Heart right ventricle (tissue), 16 donors: ENCODE measurements at regions not wholly inside any gene's neighbourhood (a gene's known extent, or its start where the extent isn't known, plus 50 kb on each side); places are given as distances from the start of the nearest gene placed in this dataset.

ENCODE experiments used
- ATAC-seq, 8 donors: fragments of 200-7000 bp; cut with Tn5 transposase; one replicate each; pipeline ENCODE4 v1.9.1; 2020; ENCODE audit warnings: mild to moderate bottlenecking in 8 of 8, moderate library complexity in 8 of 8, moderate number of reproducible peaks in 1 of 8
- DNase-seq, 2 donors: peaks; one replicate each; pipeline ENCODE4 v3.0.0-alpha.2; 2020
- H3K27ac ChIP-seq, 10 donors: fragments of 200-600 bp; sonication (generic) in 2 of 10; one replicate each; pipeline versions ENCODE4 v1.5.0 to v1.8.0; 2020 to 2022; ENCODE audit warnings: mild to moderate bottlenecking in 3 of 10
- H3K27me3 ChIP-seq, 7 donors: fragments of 200-600 bp; one replicate each; pipeline ENCODE4 v1.8.0; 2021 to 2022; ENCODE audit warnings: mild to moderate bottlenecking in 2 of 7
- H3K36me3 ChIP-seq, 9 donors: fragments of 200-600 bp; sonication (generic) in 1 of 9; one replicate each; pipeline versions ENCODE4 v1.5.0 to v1.8.0; 2020 to 2022; ENCODE audit warnings: mild to moderate bottlenecking in 2 of 9
- H3K4me1 ChIP-seq, 9 donors: fragments of 200-600 bp; sonication (generic) in 1 of 9; one replicate each; pipeline versions ENCODE4 v1.5.0 to v1.8.0; 2020 to 2022; ENCODE audit warnings: mild to moderate bottlenecking in 4 of 9
- H3K4me3 ChIP-seq, 10 donors: fragments of 200-600 bp; sonication (generic) in 2 of 10; one replicate each; pipeline versions ENCODE4 v1.5.0 to v1.8.0; 2020 to 2022; ENCODE audit warnings: mild to moderate bottlenecking in 7 of 10, moderate library complexity in 2 of 10
- H3K9me3 ChIP-seq, 11 donors: fragments of 200-600 bp in 10 of 11; sonication (generic) in 2 of 11; one replicate each; pipeline versions ENCODE4 v1.5.0 to v1.8.0; 2013 to 2022; ENCODE audit warnings: mild to moderate bottlenecking in 2 of 11, control low read depth in 1 of 11, moderate library complexity in 1 of 11
- WGBS, 2 donors: extraction: QIAGEN DNeasy Blood & Tissue Kit; methylation state at CpG; one replicate each; pipeline ENCODE4 v1.1.7; 2013; ENCODE audit warnings: inconsistent platforms in 1 of 2; 5-methylcytosine and 5-hydroxymethylcytosine counted together
- intact Hi-C, 10 donors: fragments of 100-400 bp; cut with DNase I; formaldehyde crosslinking; loops; one replicate each; pipeline versions ENCODE4 v1.11.1 to v1.14.2; 2022
- TF ChIP-seq, protein P1 (sequence below), 9 donors: fragments of 200-600 bp; sonication (generic) in 2 of 9; IDR thresholded peaks; one replicate each; pipeline versions ENCODE4 v1.5.0 to v1.8.0; 2021 to 2022; ENCODE audit warnings: antibody characterized with exemption in 9 of 9, mild to moderate bottlenecking in 5 of 9, moderate library complexity in 1 of 9
- donor health status: Arrhythmogenic right ventricular cardiomyopathy.
- donor health status: ischemic (EF 13 %, LVEDD 7.1; RV severe dilation, severe dysfunction).
- donor health status: healthy with polysubstance abuse.
- donor health status: DM: no; HTN: yes; CAD: no.
- donor health status: DM: no; HTN: no; CAD: no.
- donor health status: ischemic (EF 25% LVEDD 6.9; RV normal size, moderate dysfunction).
- donor health status: ischemic (EF 25% LVEDD 5.7; RV mildly dilated, moderate dysfunction).
- donor health status: healthy.
- donor health status: DM: yes; HTN: yes; CAD: no.
- donor health status: Ischemic cardiomyopathy.
- donor health status: ischemic (EF 35%, LVEDD 5.7; RV mildly dilated, moderate dysfunction).
- donor health status: nonischemic (EF 11% LVEDD 7.7; RV severe dilation, severe dysfunction).
- donor health status: DM: yes; HTN: yes; CAD: no.
- donor health status: PGD.
- donor health status: ischemic (EF 29% LVEDD 5.4; RV normal size, mild dysfunction).
- donor health status: nonischemic (EF 23%, LVEDD 6.1; RV moderate dilation, normal function).

DNA sequence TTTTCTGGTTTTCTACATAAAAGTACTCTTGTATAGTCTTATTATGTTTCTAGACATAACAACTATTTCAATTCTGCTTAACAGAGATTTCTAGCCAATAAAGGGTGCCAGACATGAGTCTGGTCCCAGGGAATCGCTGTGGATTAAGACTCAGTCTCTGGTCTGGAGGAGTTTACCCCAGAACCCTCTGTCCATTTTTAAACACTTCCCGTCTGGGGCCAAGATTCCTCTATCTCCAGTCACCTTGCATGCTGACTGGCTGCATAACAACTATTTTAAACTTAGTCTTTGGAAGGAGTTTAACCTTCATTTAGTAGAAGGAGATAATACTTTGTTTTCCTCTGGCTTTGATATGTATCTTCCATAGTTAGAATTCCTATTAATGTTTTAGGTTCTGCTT is 163.1 kb upstream of the IFNG-AS1 start:
- H3K36me3 ChIP-seq = no peaks in the 10 kb centered on the region
- peaks cover 0 to 31% (median 19%) of the 10 kb centered on the region in 9 donors for H3K4me1 ChIP-seq
- H3K4me3 ChIP-seq = no peak overlapping the region
- intact Hi-C loops = loop anchor here in 1 of 10 donors (10.0 kb wide), 1 partner anchor 171 kb away; no protein-coding TSS in a partner anchor
- peak overlapping the region in 6 of 10 donors; percentile 18 to 89 (median 82) for H3K27ac ChIP-seq
- H3K27me3 ChIP-seq = no peaks in the 10 kb centered on the region
- no peak for DNase-seq
- H3K9me3 ChIP-seq = no peaks in the 10 kb centered on the region
- 47 to 53% methylated on average over 2 of the region's 2 CpGs for WGBS, 2 donors
- TF ChIP-seq, protein P1, sequence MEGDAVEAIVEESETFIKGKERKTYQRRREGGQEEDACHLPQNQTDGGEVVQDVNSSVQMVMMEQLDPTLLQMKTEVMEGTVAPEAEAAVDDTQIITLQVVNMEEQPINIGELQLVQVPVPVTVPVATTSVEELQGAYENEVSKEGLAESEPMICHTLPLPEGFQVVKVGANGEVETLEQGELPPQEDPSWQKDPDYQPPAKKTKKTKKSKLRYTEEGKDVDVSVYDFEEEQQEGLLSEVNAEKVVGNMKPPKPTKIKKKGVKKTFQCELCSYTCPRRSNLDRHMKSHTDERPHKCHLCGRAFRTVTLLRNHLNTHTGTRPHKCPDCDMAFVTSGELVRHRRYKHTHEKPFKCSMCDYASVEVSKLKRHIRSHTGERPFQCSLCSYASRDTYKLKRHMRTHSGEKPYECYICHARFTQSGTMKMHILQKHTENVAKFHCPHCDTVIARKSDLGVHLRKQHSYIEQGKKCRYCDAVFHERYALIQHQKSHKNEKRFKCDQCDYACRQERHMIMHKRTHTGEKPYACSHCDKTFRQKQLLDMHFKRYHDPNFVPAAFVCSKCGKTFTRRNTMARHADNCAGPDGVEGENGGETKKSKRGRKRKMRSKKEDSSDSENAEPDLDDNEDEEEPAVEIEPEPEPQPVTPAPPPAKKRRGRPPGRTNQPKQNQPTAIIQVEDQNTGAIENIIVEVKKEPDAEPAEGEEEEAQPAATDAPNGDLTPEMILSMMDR (IDR thresholded peaks at IDR 0.05) = no peak
- peak in 1 of 8 donors; percentile 29 for ATAC-seq

DNA sequence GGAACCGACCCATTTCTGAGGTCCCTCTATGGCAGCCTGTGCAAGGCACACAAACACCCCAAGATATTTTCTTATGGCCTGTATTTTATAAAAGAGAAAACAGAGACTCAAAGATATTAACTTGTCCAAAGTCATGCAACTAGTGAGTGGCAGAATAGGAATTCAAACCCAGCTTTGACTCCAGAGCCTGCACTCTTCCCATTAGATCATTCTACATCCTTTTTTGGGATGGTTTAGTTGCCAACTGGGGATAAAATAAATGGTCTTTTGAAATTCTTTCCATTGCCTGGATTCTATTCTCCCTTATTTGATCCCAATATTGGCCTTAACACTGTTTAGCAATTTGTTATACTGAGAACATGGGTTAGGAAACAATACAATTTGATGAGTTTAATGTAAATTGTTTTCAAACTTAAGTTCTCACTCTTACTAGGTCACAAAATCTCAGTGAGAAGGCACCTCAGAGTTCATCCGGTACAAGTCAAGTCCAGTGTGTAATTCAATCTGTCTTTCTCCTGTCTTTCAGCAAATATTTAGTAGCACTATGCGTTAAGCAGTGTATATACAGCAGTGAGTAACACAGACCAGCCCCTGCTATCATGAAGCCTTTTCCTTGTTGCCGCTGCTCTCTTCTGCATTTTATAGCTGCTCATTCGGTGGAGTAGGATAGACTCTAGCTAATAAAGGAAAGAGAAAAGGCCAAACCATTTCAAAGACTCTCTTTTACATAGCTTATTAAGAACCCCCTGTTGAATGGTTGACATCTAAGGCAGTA is 162.1 kb upstream of the IFNG-AS1 start:
- intact Hi-C loops = loop anchor here in 1 of 10 donors (10.0 kb wide), 1 partner anchor 172 kb away; no protein-coding TSS in a partner anchor
- H3K36me3 ChIP-seq = no peaks in the 10 kb centered on the region
- peak overlapping the region in 6 of 10 donors; percentile 33 to 48 (median 38) for H3K4me3 ChIP-seq
- peak in 7 of 8 donors; percentile 34 to 70 (median 65) for ATAC-seq
- 44 to 60% methylated on average over 5 of the region's 5 CpGs for WGBS, 2 donors
- H3K27me3 ChIP-seq = no peaks in the 10 kb centered on the region
- no peak for DNase-seq
- peaks cover 0 to 31% (median 19%) of the 10 kb centered on the region in 9 donors for H3K4me1 ChIP-seq
- TF ChIP-seq, protein P1 (IDR thresholded peaks at IDR 0.05) = no peak
- no peaks in the 10 kb centered on the region for H3K9me3 ChIP-seq
- peak overlapping the region; percentile 46 to 89 (median 79) for H3K27ac ChIP-seq

DNA sequence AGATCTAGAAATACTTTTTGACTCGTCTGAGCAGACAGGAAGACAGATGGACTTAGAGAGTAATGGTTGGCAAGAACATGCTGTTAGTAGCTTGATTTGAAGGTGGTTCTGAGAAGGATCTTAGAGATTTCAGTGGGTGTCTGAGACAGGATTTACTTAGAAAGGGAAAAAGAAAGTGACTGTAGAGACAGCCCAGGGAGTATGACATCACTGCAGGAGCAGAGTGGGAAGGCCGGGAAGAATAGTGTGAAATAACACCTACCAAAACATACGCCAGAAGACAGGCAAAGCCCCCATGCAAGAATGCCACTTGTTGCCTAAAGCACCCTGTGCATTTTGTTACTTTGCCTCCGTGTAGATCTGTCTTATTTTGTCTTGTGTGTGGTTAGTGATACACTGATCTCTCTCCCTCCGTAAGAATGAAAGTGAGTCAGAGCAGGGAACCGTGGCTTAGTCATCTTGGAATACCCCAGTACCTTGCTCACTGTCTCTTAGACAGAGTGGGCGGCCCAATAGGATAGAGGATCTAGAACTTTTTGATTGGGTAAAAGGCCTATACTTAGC is 161.3 kb upstream of the IFNG-AS1 start:
- 13 to 14% methylated on average over 7 of the region's 7 CpGs for WGBS, 2 donors
- H3K27me3 ChIP-seq = no peaks in the 10 kb centered on the region
- TF ChIP-seq, protein P1 (IDR thresholded peaks at IDR 0.05) = no peak
- H3K27ac ChIP-seq = peak overlapping the region; percentile 46 to 89 (median 79)
- H3K4me3 ChIP-seq = peak overlapping the region in 9 of 10 donors; percentile 12 to 48 (median 37)
- DNase-seq = peak in 1 of 2 donors; percentile 40
- no peaks in the 10 kb centered on the region for H3K36me3 ChIP-seq
- peak; percentile 86 to 98 (median 93) for ATAC-seq
- intact Hi-C loops = loop anchor here in 1 of 10 donors (10.0 kb wide), 1 partner anchor 173 kb away; no protein-coding TSS in a partner anchor
- peaks cover 0 to 31% (median 19%) of the 10 kb centered on the region in 9 donors for H3K4me1 ChIP-seq
- no peaks in the 10 kb centered on the region for H3K9me3 ChIP-seq

DNA sequence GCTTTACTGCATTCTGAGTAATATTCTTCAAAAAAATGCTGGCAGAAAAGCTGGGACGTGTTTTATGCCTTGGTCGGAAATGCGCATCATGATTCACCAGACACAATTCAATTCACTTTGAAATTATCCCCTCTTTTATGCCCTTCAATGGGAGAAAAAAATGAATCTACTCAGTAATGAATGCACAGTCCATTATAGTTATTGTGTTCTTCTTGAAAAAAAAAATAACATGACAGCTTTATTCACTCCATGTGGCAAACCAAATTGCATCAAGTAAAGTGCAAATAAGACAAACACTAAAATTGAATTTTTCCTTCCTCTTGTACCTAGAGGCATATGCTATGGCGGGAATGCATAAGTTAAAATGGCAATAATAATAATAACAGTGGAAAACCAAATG is 159.4 kb upstream of the IFNG-AS1 start:
- 97% methylated on average over 4 of the region's 4 CpGs for WGBS, 2 donors
- no peak for ATAC-seq
- H3K27ac ChIP-seq = no peak overlapping the region
- TF ChIP-seq, protein P1 (IDR thresholded peaks at IDR 0.05) = no peak
- intact Hi-C loops = loop anchor here in 2 of 10 donors (10.0 kb wide), 2 partner anchors 95 to 175 kb away; no protein-coding TSS in a partner anchor
- no peaks in the 10 kb centered on the region for H3K9me3 ChIP-seq
- H3K27me3 ChIP-seq = no peaks in the 10 kb centered on the region
- peaks cover 0 to 31% (median 19%) of the 10 kb centered on the region in 9 donors for H3K4me1 ChIP-seq
- DNase-seq = no peak
- no peaks in the 10 kb centered on the region for H3K36me3 ChIP-seq
- H3K4me3 ChIP-seq = no peak overlapping the region
